GM12878 (cell line): ENCODE measurements at regions not wholly inside any gene's neighbourhood (a gene's known extent, or its start where the extent isn't known, plus 50 kb on each side); places are given as distances from the start of the nearest gene placed in this dataset.

Experiments
- ASH2L ChIP-seq: fragments of 300-600, 200-600 bp; sonication (generic); IDR thresholded peaks from 2 replicates; pipeline ENCODE4 v1.6.1; 2017; ENCODE audit warnings: low read depth, mild to moderate bottlenecking, borderline replicate concordance
- EED ChIP-seq: sonication (generic); IDR thresholded peaks from 2 replicates; pipeline ENCODE4 v1.6.1; 2016; ENCODE audit warnings: antibody characterized with exemption, low read depth
- EP300 ChIP-seq, 2 experiments: fragments of 150-350 bp in 1 of 2; IDR thresholded peaks; 2 replicates each; pipeline ENCODE4 v1.6.1; 2011 to 2012; ENCODE audit warnings: low read depth in 2 of 2, low read length in 2 of 2, borderline replicate concordance in 1 of 2, improper control_type of control experiment in 1 of 2, inconsistent platforms in 1 of 2; ENCODE audit not compliant: control insufficient read depth in 1 of 2
- FOS ChIP-seq: IDR thresholded peaks from 3 replicates; pipeline ENCODE4 v1.6.1; 2011; ENCODE audit warnings: borderline replicate concordance; ENCODE audit not compliant: insufficient read length; ENCODE audit errors: extremely low read depth
- GABPA ChIP-seq: IDR thresholded peaks from 2 replicates; pipeline ENCODE4 v1.6.1; 2014; ENCODE audit warnings: antibody characterized with exemption, low read depth, mild to moderate bottlenecking, inconsistent platforms
- KAT2A ChIP-seq: conservative IDR thresholded peaks from 2 replicates; pipeline ENCODE4 v1.6.1; 2011; ENCODE audit warnings: low read depth, low read length; ENCODE audit not compliant: control insufficient read depth
- POLR2A ChIP-seq: IDR thresholded peaks from 2 replicates; pipeline ENCODE4 v1.6.1; 2011; ENCODE audit warnings: low read depth, mild to moderate bottlenecking, low read length
- POLR2AphosphoS5 ChIP-seq: IDR thresholded peaks from 2 replicates; pipeline ENCODE4 v1.6.1; 2011; ENCODE audit warnings: mild to moderate bottlenecking, low read length, inconsistent platforms
- RAD21 ChIP-seq: IDR thresholded peaks from 2 replicates; pipeline ENCODE4 v1.6.1; 2011; ENCODE audit warnings: mild to moderate bottlenecking, low read depth, low read length, moderate library complexity; ENCODE audit not compliant: insufficient read depth
- SUZ12 ChIP-seq: fragments of 200-600 bp; sonication (generic); IDR thresholded peaks from one replicate; pipeline ENCODE4 v1.6.1; 2018; ENCODE audit warnings: antibody characterized with exemption, mild to moderate bottlenecking; ENCODE audit not compliant: unreplicated experiment
- TAF1 ChIP-seq: IDR thresholded peaks from 2 replicates; pipeline ENCODE4 v1.6.1; 2011; ENCODE audit warnings: mild to moderate bottlenecking, low read depth, low read length, borderline replicate concordance
- ZNF274 ChIP-seq: IDR thresholded peaks from one replicate; pipeline ENCODE4 v1.8.0; 2011; ENCODE audit not compliant: insufficient read length, insufficient read depth
- TF ChIP-seq, protein P1 (sequence below), 3 experiments: IDR thresholded peaks in 2 of 3; conservative IDR thresholded peaks in 1 of 3; 2 replicates each; pipeline ENCODE4 v1.5.1; 2011; ENCODE audit warnings: low read depth in 3 of 3, low read length in 3 of 3, mild to moderate bottlenecking in 3 of 3, control low read depth in 2 of 3, moderate library complexity in 2 of 3, inconsistent platforms in 1 of 3, mixed read lengths in 1 of 3; ENCODE audit not compliant: control insufficient read depth in 2 of 3, insufficient read depth in 1 of 3; ENCODE audit errors: extremely low read depth in 1 of 3
- TF ChIP-seq, protein P2 (sequence below): fragments of 450-650 bp; IDR thresholded peaks from 2 replicates; pipeline ENCODE4 v1.6.1; 2016; ENCODE audit warnings: mild to moderate bottlenecking, moderate library complexity, borderline replicate concordance

DNA sequence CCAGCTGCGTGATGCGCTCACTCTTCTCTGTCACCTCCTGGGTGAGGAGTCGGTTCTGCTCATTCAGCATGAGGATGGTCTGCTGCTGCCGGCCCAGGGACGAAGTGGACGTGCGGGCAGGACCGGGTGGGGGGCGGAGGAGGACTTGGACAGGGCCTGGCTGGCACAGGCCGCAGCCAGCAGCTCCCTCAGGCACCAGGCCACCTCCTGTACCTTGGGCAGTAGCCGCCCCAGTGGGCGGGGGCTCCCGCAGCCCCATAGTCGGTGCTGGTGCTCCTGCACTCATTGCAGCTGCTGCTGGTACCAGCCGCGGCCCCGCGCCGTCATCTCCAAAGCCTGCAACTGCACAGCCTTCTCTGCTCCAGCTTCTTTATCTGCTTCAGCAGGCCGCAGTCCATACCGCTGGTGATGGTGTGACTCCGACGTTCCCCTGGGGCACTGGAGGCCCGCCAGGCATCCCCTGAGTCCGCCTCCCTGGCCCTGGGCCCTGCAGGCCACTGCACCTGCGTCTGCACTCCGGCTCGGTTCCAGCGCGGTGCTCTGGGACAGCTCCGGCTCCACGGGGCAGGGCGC, 884.9 kb upstream of the ZNF722 start:
- TF ChIP-seq EP300 (IDR thresholded peaks at IDR 0.05; ENCODE audit: borderline replicate concordance in 1 of 2, control insufficient read depth in 1 of 2, low read depth in 2 of 2, low read length in 2 of 2) (no peak), TAF1 (no peak), POLR2AphosphoS5 (no peak), FOS (no peak), SUZ12 (no peak), POLR2A (no peak), EED (no peak), ZNF274 (no peak), KAT2A (no peak), GABPA (no peak), RAD21 (no peak), ASH2L (no peak)
- TF ChIP-seq, protein P1, sequence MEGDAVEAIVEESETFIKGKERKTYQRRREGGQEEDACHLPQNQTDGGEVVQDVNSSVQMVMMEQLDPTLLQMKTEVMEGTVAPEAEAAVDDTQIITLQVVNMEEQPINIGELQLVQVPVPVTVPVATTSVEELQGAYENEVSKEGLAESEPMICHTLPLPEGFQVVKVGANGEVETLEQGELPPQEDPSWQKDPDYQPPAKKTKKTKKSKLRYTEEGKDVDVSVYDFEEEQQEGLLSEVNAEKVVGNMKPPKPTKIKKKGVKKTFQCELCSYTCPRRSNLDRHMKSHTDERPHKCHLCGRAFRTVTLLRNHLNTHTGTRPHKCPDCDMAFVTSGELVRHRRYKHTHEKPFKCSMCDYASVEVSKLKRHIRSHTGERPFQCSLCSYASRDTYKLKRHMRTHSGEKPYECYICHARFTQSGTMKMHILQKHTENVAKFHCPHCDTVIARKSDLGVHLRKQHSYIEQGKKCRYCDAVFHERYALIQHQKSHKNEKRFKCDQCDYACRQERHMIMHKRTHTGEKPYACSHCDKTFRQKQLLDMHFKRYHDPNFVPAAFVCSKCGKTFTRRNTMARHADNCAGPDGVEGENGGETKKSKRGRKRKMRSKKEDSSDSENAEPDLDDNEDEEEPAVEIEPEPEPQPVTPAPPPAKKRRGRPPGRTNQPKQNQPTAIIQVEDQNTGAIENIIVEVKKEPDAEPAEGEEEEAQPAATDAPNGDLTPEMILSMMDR (IDR thresholded peaks at IDR 0.05 in 2 of 3, conservative IDR thresholded peaks at IDR 0.05 in 1 of 3; ENCODE audit: control insufficient read depth in 2 of 3, extremely low read depth in 1 of 3, insufficient read depth in 1 of 3, low read depth in 3 of 3, low read length in 3 of 3), result no peak
- TF ChIP-seq, protein P2, sequence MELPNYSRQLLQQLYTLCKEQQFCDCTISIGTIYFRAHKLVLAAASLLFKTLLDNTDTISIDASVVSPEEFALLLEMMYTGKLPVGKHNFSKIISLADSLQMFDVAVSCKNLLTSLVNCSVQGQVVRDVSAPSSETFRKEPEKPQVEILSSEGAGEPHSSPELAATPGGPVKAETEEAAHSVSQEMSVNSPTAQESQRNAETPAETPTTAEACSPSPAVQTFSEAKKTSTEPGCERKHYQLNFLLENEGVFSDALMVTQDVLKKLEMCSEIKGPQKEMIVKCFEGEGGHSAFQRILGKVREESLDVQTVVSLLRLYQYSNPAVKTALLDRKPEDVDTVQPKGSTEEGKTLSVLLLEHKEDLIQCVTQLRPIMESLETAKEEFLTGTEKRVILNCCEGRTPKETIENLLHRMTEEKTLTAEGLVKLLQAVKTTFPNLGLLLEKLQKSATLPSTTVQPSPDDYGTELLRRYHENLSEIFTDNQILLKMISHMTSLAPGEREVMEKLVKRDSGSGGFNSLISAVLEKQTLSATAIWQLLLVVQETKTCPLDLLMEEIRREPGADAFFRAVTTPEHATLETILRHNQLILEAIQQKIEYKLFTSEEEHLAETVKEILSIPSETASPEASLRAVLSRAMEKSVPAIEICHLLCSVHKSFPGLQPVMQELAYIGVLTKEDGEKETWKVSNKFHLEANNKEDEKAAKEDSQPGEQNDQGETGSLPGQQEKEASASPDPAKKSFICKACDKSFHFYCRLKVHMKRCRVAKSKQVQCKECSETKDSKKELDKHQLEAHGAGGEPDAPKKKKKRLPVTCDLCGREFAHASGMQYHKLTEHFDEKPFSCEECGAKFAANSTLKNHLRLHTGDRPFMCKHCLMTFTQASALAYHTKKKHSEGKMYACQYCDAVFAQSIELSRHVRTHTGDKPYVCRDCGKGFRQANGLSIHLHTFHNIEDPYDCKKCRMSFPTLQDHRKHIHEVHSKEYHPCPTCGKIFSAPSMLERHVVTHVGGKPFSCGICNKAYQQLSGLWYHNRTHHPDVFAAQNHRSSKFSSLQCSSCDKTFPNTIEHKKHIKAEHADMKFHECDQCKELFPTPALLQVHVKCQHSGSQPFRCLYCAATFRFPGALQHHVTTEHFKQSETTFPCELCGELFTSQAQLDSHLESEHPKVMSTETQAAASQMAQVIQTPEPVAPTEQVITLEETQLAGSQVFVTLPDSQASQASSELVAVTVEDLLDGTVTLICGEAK, result no peak
